ENCODE measurements at regions not wholly inside any gene's neighbourhood (a gene's known extent, or its start where the extent isn't known, plus 50 kb on each side); places are given as distances from the start of the nearest gene placed in this dataset.
"Not testable (repeated sequence)": the region's sequence is repeated elsewhere in the genome, so short reads cannot be mapped to it uniquely, and the experiment has no call there.

- TF ChIP-seq CTCF (IDR thresholded peaks at IDR 0.05; ENCODE audit: low read depth, low read length, missing control alignments) = no peak
- H3K4me3 ChIP-seq (ENCODE audit: low read depth, low read length) = no peak overlapping the region
- in situ Hi-C loops (cut with HindIII; ENCODE audit: low sequenced_read_pairs) = no loop called here
- DNase-seq (ENCODE audit: low read depth) = no peak
Measured at GRCh38 chr21:35716876-35717565, 343.3 kb downstream of the SETD4 start.

- in situ Hi-C loops (cut with HindIII; ENCODE audit: low sequenced_read_pairs) = no loop called here
- TF ChIP-seq CTCF (IDR thresholded peaks at IDR 0.05; ENCODE audit: low read depth, low read length, missing control alignments) = no peak
- no peak overlapping the region for H3K4me3 ChIP-seq (ENCODE audit: low read depth, low read length)
- no peak for DNase-seq (ENCODE audit: low read depth)
Measured at GRCh38 chr21:35713914-35714313, 346.4 kb downstream of the SETD4 start.

GRCh38 chr21:35711661-35712060 is 348.7 kb downstream of the SETD4 start:
- no peak overlapping the region for H3K4me3 ChIP-seq (ENCODE audit: low read depth, low read length)
- in situ Hi-C loops (cut with HindIII; ENCODE audit: low sequenced_read_pairs) = no loop called here
- no peak for TF ChIP-seq CTCF (IDR thresholded peaks at IDR 0.05; ENCODE audit: low read depth, low read length, missing control alignments)
- DNase-seq (ENCODE audit: low read depth) = no peak

- no peak for DNase-seq (ENCODE audit: low read depth)
- in situ Hi-C loops (cut with HindIII; ENCODE audit: low sequenced_read_pairs) = no loop called here
- H3K4me3 ChIP-seq (ENCODE audit: low read depth, low read length) = no peak overlapping the region
- no peak for TF ChIP-seq CTCF (IDR thresholded peaks at IDR 0.05; ENCODE audit: low read depth, low read length, missing control alignments)
Measured at GRCh38 chr21:35711213-35711612, 349.1 kb downstream of the SETD4 start.

- in situ Hi-C loops (cut with HindIII; ENCODE audit: low sequenced_read_pairs); H3K4me3 ChIP-seq (ENCODE audit: low read depth, low read length); DNase-seq (ENCODE audit: low read depth): not testable (repeated sequence)
Measured at GRCh38 chr21:35709990-35710389, 350.3 kb downstream of the SETD4 start.

- H3K4me3 ChIP-seq (ENCODE audit: low read depth, low read length) = no peak overlapping the region
- in situ Hi-C loops (cut with HindIII; ENCODE audit: low sequenced_read_pairs) = no loop called here
- DNase-seq (ENCODE audit: low read depth) = no peak
- TF ChIP-seq CTCF (IDR thresholded peaks at IDR 0.05; ENCODE audit: low read depth, low read length, missing control alignments) = no peak
Measured at GRCh38 chr21:35705888-35706287, 354.4 kb downstream of the SETD4 start.

- TF ChIP-seq CTCF (IDR thresholded peaks at IDR 0.05; ENCODE audit: low read depth, low read length, missing control alignments) = no peak
- H3K4me3 ChIP-seq (ENCODE audit: low read depth, low read length) = no peak overlapping the region
- in situ Hi-C loops (cut with HindIII; ENCODE audit: low sequenced_read_pairs) = no loop called here
- DNase-seq (ENCODE audit: low read depth) = no peak
Measured at GRCh38 chr21:35705237-35705887, 355.0 kb downstream of the SETD4 start.
